ENCODE measurements at regions not wholly inside any gene's neighbourhood (a gene's known extent, or its start where the extent isn't known, plus 50 kb on each side); places are given as distances from the start of the nearest gene placed in this dataset.

GRCh38 chr20:19964289-19965265, 52.6 kb upstream of the NAA20 start:
- in situ Hi-C loops (cut with HindIII; ENCODE audit: low sequenced_read_pairs), result no loop called here
- no peak for DNase-seq (ENCODE audit: low spot score)

DNA sequence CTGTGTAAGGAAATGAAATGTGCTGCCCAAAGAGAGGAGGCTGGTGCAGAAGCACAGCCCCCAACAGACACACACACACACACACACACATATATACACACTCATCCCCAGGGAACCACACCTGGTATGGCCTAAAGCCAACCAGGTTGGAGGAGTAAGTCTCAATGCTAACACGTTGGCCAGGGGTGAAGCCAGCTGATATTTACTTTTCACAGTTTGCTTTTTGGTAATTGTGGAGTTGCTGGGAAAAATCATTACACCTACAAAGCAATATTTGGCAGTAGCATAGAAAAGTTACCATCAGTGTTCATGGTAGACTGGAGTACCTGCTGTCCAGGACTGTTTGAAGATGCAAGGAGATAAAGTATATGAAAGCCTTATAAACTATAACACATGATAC, 50.3 kb upstream of the NAA20 start:
- no peak for DNase-seq (ENCODE audit: low spot score)
- in situ Hi-C loops (cut with HindIII; ENCODE audit: low sequenced_read_pairs), result no loop called here
